Caco-2 (cell line): ENCODE measurements at regions not wholly inside any gene's neighbourhood (a gene's known extent, or its start where the extent isn't known, plus 50 kb on each side); places are given as distances from the start of the nearest gene placed in this dataset.

Source experiments
- BruUV-seq: library from RNA; stranded (reverse); fragments of 400-500 nt; replicated peaks from 2 replicates; lab custom pipeline; 2021; lab: Mats Ljungman, UMichigan
- CTCF ChIA-PET: fragments of 300-600 bp; sonication (Branson Sonifier 250); formaldehyde crosslinking; loops from one replicate; lab custom pipeline; 2022; ENCODE audit warnings: antibody characterized with exemption; lab: Charles Lee
- POLR2A ChIA-PET: fragments of 300-600 bp; sonication (Branson Sonifier 250); formaldehyde crosslinking; loops from one replicate; lab custom pipeline; 2022; ENCODE audit warnings: antibody characterized with exemption; lab: Charles Lee
- DNase-seq, 2 experiments: peaks; one replicate each; pipeline versions ENCODE4 v3.0.0 to v3.0.0-alpha.2; 2020 to 2022
- H3K27me3 ChIP-seq: replicated peaks from 2 replicates; pipeline ENCODE4 v1.6.0; 2011; ENCODE audit warnings: low read length; ENCODE audit not compliant: control insufficient read depth, insufficient read depth
- H3K36me3 ChIP-seq: 2 replicates; pipeline ENCODE4 v1.5.1; 2011; ENCODE audit warnings: low read length; ENCODE audit not compliant: control insufficient read depth, insufficient read depth
- H3K4me1 ChIP-seq: fragments of 250-450 bp; sonication (Bioruptor Pico); 2 replicates; pipeline ENCODE4 v1.5.1; 2020; ENCODE audit warnings: mild to moderate bottlenecking
- H3K4me3 ChIP-seq: 2 replicates; pipeline ENCODE4 v1.5.1; 2011; ENCODE audit warnings: low read depth, mild to moderate bottlenecking, control low read depth, low read length
- H3K9me3 ChIP-seq: fragments of 250-450 bp; sonication (Bioruptor Pico); 2 replicates; pipeline ENCODE4 v1.5.1; 2020; ENCODE audit warnings: mild to moderate bottlenecking, moderate library complexity
- H3K27ac Mint-ChIP-seq: one replicate; pipeline ENCODE4 v1.8.0; 2022; ENCODE audit warnings: mixed read lengths; ENCODE audit not compliant: unreplicated experiment
- H3K27me3 Mint-ChIP-seq: one replicate; pipeline ENCODE4 v1.8.0; 2022; ENCODE audit warnings: mixed read lengths; ENCODE audit not compliant: insufficient read depth, unreplicated experiment
- H3K36me3 Mint-ChIP-seq: one replicate; pipeline ENCODE4 v1.8.0; 2022; ENCODE audit warnings: mild to moderate bottlenecking, mixed read lengths; ENCODE audit not compliant: insufficient read depth, unreplicated experiment
- H3K4me1 Mint-ChIP-seq: one replicate; pipeline ENCODE4 v1.8.0; 2022; ENCODE audit warnings: low read depth, mixed read lengths; ENCODE audit not compliant: unreplicated experiment
- H3K4me3 Mint-ChIP-seq: one replicate; pipeline ENCODE4 v1.8.0; 2022; ENCODE audit warnings: mild to moderate bottlenecking, moderate library complexity, mixed read lengths; ENCODE audit not compliant: unreplicated experiment
- H3K9me3 Mint-ChIP-seq: one replicate; pipeline ENCODE4 v1.8.0; 2022; ENCODE audit warnings: mixed read lengths; ENCODE audit not compliant: unreplicated experiment
- intact Hi-C: fragments of 100-400 bp; cut with micrococcal nuclease; formaldehyde crosslinking; loops from one replicate; pipeline ENCODE4 v1.10.0; 2022; ENCODE audit not compliant: unreplicated experiment
- TF ChIP-seq, protein P1 (sequence below), 2 experiments: fragments of 200-600 bp in 1 of 2; IDR thresholded peaks; 1 replicate in 1 of 2; 2 replicates in 1 of 2; pipeline versions ENCODE4 v1.5.1 to v1.8.0; 2011 to 2022; ENCODE audit warnings: antibody characterized with exemption in 1 of 2, control low read depth in 1 of 2, inconsistent platforms in 1 of 2, low read depth in 1 of 2, low read length in 1 of 2, mild to moderate bottlenecking in 1 of 2, moderate library complexity in 1 of 2; ENCODE audit not compliant: insufficient read depth in 1 of 2, severe bottlenecking in 1 of 2, unreplicated experiment in 1 of 2

GRCh38 chr6:132087391-132087790, 136.2 kb upstream of the CCN2 start:
- CTCF ChIA-PET: no interaction called here
- Histone ChIP-seq H3K36me3 (no peaks in the 10 kb centered on the region), H3K9me3 (0 out of 2 replicates have a peak, but pooled peaks cover 2% of the 10 kb centered on the region), H3K4me3 (no peak overlapping the region), H3K27me3 (no peaks in the 10 kb centered on the region), H3K4me1 (0 out of 2 replicates have a peak, but pooled peaks cover 3% of the 10 kb centered on the region)
- H3K9me3 Mint-ChIP-seq: no peaks in the 10 kb centered on the region
- POLR2A ChIA-PET: no interaction called here
- no peaks in the 10 kb centered on the region for H3K36me3 Mint-ChIP-seq
- H3K27me3 Mint-ChIP-seq: no peaks in the 10 kb centered on the region
- no TSS peak for BruUV-seq
- TF ChIP-seq, protein P1, sequence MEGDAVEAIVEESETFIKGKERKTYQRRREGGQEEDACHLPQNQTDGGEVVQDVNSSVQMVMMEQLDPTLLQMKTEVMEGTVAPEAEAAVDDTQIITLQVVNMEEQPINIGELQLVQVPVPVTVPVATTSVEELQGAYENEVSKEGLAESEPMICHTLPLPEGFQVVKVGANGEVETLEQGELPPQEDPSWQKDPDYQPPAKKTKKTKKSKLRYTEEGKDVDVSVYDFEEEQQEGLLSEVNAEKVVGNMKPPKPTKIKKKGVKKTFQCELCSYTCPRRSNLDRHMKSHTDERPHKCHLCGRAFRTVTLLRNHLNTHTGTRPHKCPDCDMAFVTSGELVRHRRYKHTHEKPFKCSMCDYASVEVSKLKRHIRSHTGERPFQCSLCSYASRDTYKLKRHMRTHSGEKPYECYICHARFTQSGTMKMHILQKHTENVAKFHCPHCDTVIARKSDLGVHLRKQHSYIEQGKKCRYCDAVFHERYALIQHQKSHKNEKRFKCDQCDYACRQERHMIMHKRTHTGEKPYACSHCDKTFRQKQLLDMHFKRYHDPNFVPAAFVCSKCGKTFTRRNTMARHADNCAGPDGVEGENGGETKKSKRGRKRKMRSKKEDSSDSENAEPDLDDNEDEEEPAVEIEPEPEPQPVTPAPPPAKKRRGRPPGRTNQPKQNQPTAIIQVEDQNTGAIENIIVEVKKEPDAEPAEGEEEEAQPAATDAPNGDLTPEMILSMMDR (IDR thresholded peaks at IDR 0.05; ENCODE audit: insufficient read depth in 1 of 2, low read depth in 1 of 2, low read length in 1 of 2, severe bottlenecking in 1 of 2, unreplicated experiment in 1 of 2): no peak
- intact Hi-C loops: no loop called here
- no peaks in the 10 kb centered on the region for H3K4me1 Mint-ChIP-seq
- DNase-seq: no peak
- no peak overlapping the region for H3K27ac Mint-ChIP-seq
- H3K4me3 Mint-ChIP-seq: no peak overlapping the region

DNA sequence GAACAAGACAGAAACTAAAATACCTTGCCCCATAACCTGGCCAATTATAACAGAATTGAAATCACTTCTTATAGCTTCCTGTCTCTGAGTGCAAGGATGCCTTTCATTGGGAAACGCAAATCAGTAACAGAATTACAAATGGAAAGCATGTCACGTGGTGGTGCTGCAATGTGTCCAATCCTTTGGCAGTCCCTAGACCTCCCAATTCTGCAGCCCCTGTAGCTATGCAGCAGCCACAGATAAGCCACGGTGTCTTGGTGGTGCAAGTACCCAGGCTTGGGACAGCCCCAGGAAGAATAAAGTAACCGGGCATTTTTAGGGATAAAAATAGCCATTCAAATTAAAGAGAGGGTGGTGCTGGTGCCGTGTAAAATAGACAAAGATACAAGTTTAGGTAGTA, 134.6 kb upstream of the CCN2 start:
- no peak for DNase-seq
- Mint-ChIP-seq H3K4me1 (no peaks in the 10 kb centered on the region), H3K36me3 (no peaks in the 10 kb centered on the region), H3K9me3 (peaks cover 7% of the 10 kb centered on the region), H3K27ac (no peak overlapping the region), H3K27me3 (no peaks in the 10 kb centered on the region), H3K4me3 (no peak overlapping the region)
- Histone ChIP-seq H3K27me3 (no peaks in the 10 kb centered on the region), H3K9me3 (no peaks in the 10 kb centered on the region), H3K36me3 (no peaks in the 10 kb centered on the region), H3K4me1 (0 out of 2 replicates have a peak, but pooled peaks cover 3% of the 10 kb centered on the region), H3K4me3 (no peak overlapping the region)
- CTCF ChIA-PET: no interaction called here
- no TSS peak for BruUV-seq
- intact Hi-C loops: no loop called here
- POLR2A ChIA-PET: no interaction called here
- TF ChIP-seq, protein P1 (IDR thresholded peaks at IDR 0.05; ENCODE audit: insufficient read depth in 1 of 2, low read depth in 1 of 2, low read length in 1 of 2, severe bottlenecking in 1 of 2, unreplicated experiment in 1 of 2): no peak

- H3K9me3 ChIP-seq: no peaks in the 10 kb centered on the region
- 0 out of 2 replicates have a peak, but pooled peaks cover 3% of the 10 kb centered on the region for H3K4me1 ChIP-seq
- no TSS peak for BruUV-seq
- H3K36me3 ChIP-seq: no peaks in the 10 kb centered on the region
- POLR2A ChIA-PET: no interaction called here
- Mint-ChIP-seq H3K36me3 (no peaks in the 10 kb centered on the region), H3K9me3 (peaks cover 9% of the 10 kb centered on the region), H3K4me3 (no peak overlapping the region), H3K4me1 (no peaks in the 10 kb centered on the region), H3K27ac (no peak overlapping the region), H3K27me3 (no peaks in the 10 kb centered on the region)
- TF ChIP-seq, protein P1 (IDR thresholded peaks at IDR 0.05; ENCODE audit: insufficient read depth in 1 of 2, low read depth in 1 of 2, low read length in 1 of 2, severe bottlenecking in 1 of 2, unreplicated experiment in 1 of 2): no peak
- no peak for DNase-seq
- intact Hi-C loops: no loop called here
- CTCF ChIA-PET: no interaction called here
- no peaks in the 10 kb centered on the region for H3K27me3 ChIP-seq
- no peak overlapping the region for H3K4me3 ChIP-seq
These were observed 133.8 kb upstream of the CCN2 start for GRCh38 chr6:132084811-132085509.
